Cardiac fibroblast (primary cell): ENCODE measurements at regions not wholly inside any gene's neighbourhood (a gene's known extent, or its start where the extent isn't known, plus 50 kb on each side); places are given as distances from the start of the nearest gene placed in this dataset.

Experiments used
- DNase-seq, 2 donors: peaks; one replicate each; pipeline versions ENCODE4 v3.0.0 to v3.0.0-alpha.2; 2010; ENCODE audit warnings: low read depth in 2 of 2
- H3K4me3 ChIP-seq, 2 donors: replicated peaks in 1 of 2; 1 replicate in 1 of 2; 2 replicates in 1 of 2; pipeline ENCODE4 v1.5.1; 2011; ENCODE audit warnings: low read depth in 2 of 2, low read length in 2 of 2, mild to moderate bottlenecking in 2 of 2, moderate library complexity in 1 of 2
- CTCF ChIP-seq: IDR thresholded peaks from one replicate; pipeline ENCODE4 v1.5.1; 2011; ENCODE audit warnings: low read depth, mild to moderate bottlenecking, low read length, inconsistent platforms

- TF ChIP-seq CTCF = no peak
- no peak for DNase-seq
- H3K4me3 ChIP-seq = no peak overlapping the region
These were observed 50.6 kb upstream of the L3MBTL4 start for GRCh38 chr18:6465281-6465680.

GRCh38 chr18:6476190-6476589 is 61.5 kb upstream of the L3MBTL4 start:
- no peak overlapping the region for H3K4me3 ChIP-seq
- no peak for DNase-seq
- no peak for TF ChIP-seq CTCF

GRCh38 chr18:6476880-6477279 is 62.2 kb upstream of the L3MBTL4 start:
- TF ChIP-seq CTCF = no peak
- no peak for DNase-seq
- H3K4me3 ChIP-seq = no peak overlapping the region

- no peak for DNase-seq
- no peak overlapping the region for H3K4me3 ChIP-seq
These were observed 63.4 kb upstream of the L3MBTL4 start for GRCh38 chr18:6478121-6478520.

GRCh38 chr18:6479699-6480098 is 65.0 kb upstream of the L3MBTL4 start:
- DNase-seq = no peak
- H3K4me3 ChIP-seq = no peak overlapping the region
- no peak for TF ChIP-seq CTCF

More at GRCh38 chr18:6478121-6478520, 63.4 kb upstream of the L3MBTL4 start:
- TF ChIP-seq CTCF = no peak

GRCh38 chr18:6482198-6482977 is 67.7 kb upstream of the L3MBTL4 start:
- peak; percentile 49 for TF ChIP-seq CTCF
- peak; percentile 64 to 89 for DNase-seq
- no peak overlapping the region for H3K4me3 ChIP-seq

- no peak overlapping the region for H3K4me3 ChIP-seq
- no peak for TF ChIP-seq CTCF
- DNase-seq = no peak
These were observed 69.9 kb upstream of the L3MBTL4 start for GRCh38 chr18:6484659-6485058.
